ENCODE measurements at regions not wholly inside any gene's neighbourhood (a gene's known extent, or its start where the extent isn't known, plus 50 kb on each side); places are given as distances from the start of the nearest gene placed in this dataset.

GRCh38 chr13:85080691-85081090 is 718.5 kb downstream of the SLITRK6 start:
- no peak for DNase-seq (ENCODE audit: low read depth)

GRCh38 chr13:85076343-85076742 is 722.9 kb downstream of the SLITRK6 start:
- no peak for DNase-seq (ENCODE audit: low read depth)

GRCh38 chr13:85074543-85075313 is 724.5 kb downstream of the SLITRK6 start:
- DNase-seq (ENCODE audit: low read depth) = no peak

GRCh38 chr13:85068231-85068630 is 731.0 kb downstream of the SLITRK6 start:
- DNase-seq (ENCODE audit: low read depth) = no peak

GRCh38 chr13:85040215-85040614 is 759.0 kb downstream of the SLITRK6 start:
- no peak for DNase-seq (ENCODE audit: low read depth)

GRCh38 chr13:85031771-85032170 is 767.4 kb downstream of the SLITRK6 start:
- DNase-seq (ENCODE audit: low read depth) = no peak

- no peak for DNase-seq (ENCODE audit: low read depth)
Observed at GRCh38 chr13:85028035-85028434, 771.2 kb downstream of the SLITRK6 start.

- no peak for DNase-seq (ENCODE audit: low read depth)
Observed at GRCh38 chr13:85019121-85019520, 780.1 kb downstream of the SLITRK6 start.

GRCh38 chr13:85013006-85013405 is 786.2 kb downstream of the SLITRK6 start:
- DNase-seq (ENCODE audit: low read depth) = no peak

GRCh38 chr13:85009447-85009846 is 789.8 kb downstream of the SLITRK6 start:
- no peak for DNase-seq (ENCODE audit: low read depth)

- DNase-seq (ENCODE audit: low read depth) = no peak
Observed at GRCh38 chr13:84999252-84999651, 800.0 kb downstream of the SLITRK6 start.

- no peak for DNase-seq (ENCODE audit: low read depth)
Observed at GRCh38 chr13:84998681-84999080, 800.5 kb downstream of the SLITRK6 start.

- DNase-seq (ENCODE audit: low read depth) = no peak
Observed at GRCh38 chr13:84997858-84998257, 801.4 kb downstream of the SLITRK6 start.

GRCh38 chr13:84994582-84994981 is 804.6 kb downstream of the SLITRK6 start:
- DNase-seq (ENCODE audit: low read depth) = no peak

- DNase-seq (ENCODE audit: low read depth) = no peak
Observed at GRCh38 chr13:84985860-84986259, 813.4 kb downstream of the SLITRK6 start.

GRCh38 chr13:84983321-84983720 is 815.9 kb downstream of the SLITRK6 start:
- no peak for DNase-seq (ENCODE audit: low read depth)

- no peak for DNase-seq (ENCODE audit: low read depth)
Observed at GRCh38 chr13:84980571-84980970, 818.6 kb downstream of the SLITRK6 start.

- no peak for DNase-seq (ENCODE audit: low read depth)
Observed at GRCh38 chr13:84978851-84979250, 820.4 kb downstream of the SLITRK6 start.

- DNase-seq (ENCODE audit: low read depth) = no peak
Observed at GRCh38 chr13:84973661-84974060, 825.6 kb downstream of the SLITRK6 start.

- DNase-seq (ENCODE audit: low read depth) = no peak
Observed at GRCh38 chr13:84972907-84973306, 826.3 kb downstream of the SLITRK6 start.

GRCh38 chr13:84962849-84963248 is 836.4 kb downstream of the SLITRK6 start:
- DNase-seq (ENCODE audit: low read depth) = no peak

GRCh38 chr13:84962141-84962750 is 837.0 kb downstream of the SLITRK6 start:
- DNase-seq (ENCODE audit: low read depth) = no peak

GRCh38 chr13:84961023-84961422 is 838.2 kb downstream of the SLITRK6 start:
- DNase-seq (ENCODE audit: low read depth) = no peak

- no peak for DNase-seq (ENCODE audit: low read depth)
Observed at GRCh38 chr13:84959818-84960217, 839.4 kb downstream of the SLITRK6 start.
